Muscle layer of duodenum (tissue), 2 donors: ENCODE measurements at regions not wholly inside any gene's neighbourhood (a gene's known extent, or its start where the extent isn't known, plus 50 kb on each side); places are given as distances from the start of the nearest gene placed in this dataset.

Source experiments
- H3K27ac ChIP-seq: one replicate; pipeline ENCODE4 v1.7.0; 2013; ENCODE audit warnings: mild to moderate bottlenecking, low read length
- H3K27me3 ChIP-seq: one replicate; pipeline ENCODE4 v1.7.0; 2013; ENCODE audit warnings: low read depth, mild to moderate bottlenecking, control low read depth, low read length
- H3K36me3 ChIP-seq, 2 donors: one replicate each; pipeline ENCODE4 v1.7.0; 2013; ENCODE audit warnings: low read length in 2 of 2, control low read depth in 1 of 2, mild to moderate bottlenecking in 1 of 2; ENCODE audit not compliant: insufficient read depth in 2 of 2, control insufficient read depth in 1 of 2
- H3K4me1 ChIP-seq, 2 donors: one replicate each; pipeline ENCODE4 v1.7.0; 2013; ENCODE audit warnings: low read length in 2 of 2, mild to moderate bottlenecking in 2 of 2, control low read depth in 1 of 2, moderate library complexity in 1 of 2; ENCODE audit not compliant: insufficient read depth in 2 of 2, control insufficient read depth in 1 of 2
- H3K4me3 ChIP-seq, 2 donors: one replicate each; pipeline ENCODE4 v1.7.0; 2013; ENCODE audit warnings: low read length in 2 of 2, low read depth in 1 of 2, mild to moderate bottlenecking in 1 of 2
- H3K9me3 ChIP-seq, 2 donors: one replicate each; pipeline ENCODE4 v1.7.0; 2013; ENCODE audit warnings: low read length in 2 of 2, control low read depth in 1 of 2, mild to moderate bottlenecking in 1 of 2; ENCODE audit not compliant: control insufficient read depth in 1 of 2
- donor health status: healthy.

- Histone ChIP-seq H3K9me3 (no peaks in the 10 kb centered on the region), H3K27me3 (no peaks in the 10 kb centered on the region), H3K4me3 (no peak overlapping the region), H3K27ac (no peak overlapping the region), H3K36me3 (no peaks in the 10 kb centered on the region), H3K4me1 (peaks cover 0 to 3% of the 10 kb centered on the region in 2 donors)
Measured at GRCh38 chr1:243996223-243996622, 54.9 kb upstream of the ZBTB18 start.

- peaks cover 0 to 3% of the 10 kb centered on the region in 2 donors for H3K4me1 ChIP-seq
Measured at GRCh38 chr1:243991650-243992049, 59.4 kb upstream of the ZBTB18 start.

GRCh38 chr1:243984788-243985187, 66.3 kb upstream of the ZBTB18 start:
- no peaks in the 10 kb centered on the region for H3K4me1 ChIP-seq
- no peaks in the 10 kb centered on the region for H3K9me3 ChIP-seq
- no peak overlapping the region for H3K27ac ChIP-seq
- no peaks in the 10 kb centered on the region for H3K27me3 ChIP-seq
- H3K4me3 ChIP-seq: no peak overlapping the region
- H3K36me3 ChIP-seq: no peaks in the 10 kb centered on the region

More at GRCh38 chr1:243991650-243992049, 59.4 kb upstream of the ZBTB18 start:
- Histone ChIP-seq H3K27ac (no peak overlapping the region), H3K4me3 (no peak overlapping the region), H3K9me3 (no peaks in the 10 kb centered on the region), H3K36me3 (no peaks in the 10 kb centered on the region), H3K27me3 (no peaks in the 10 kb centered on the region)

- Histone ChIP-seq H3K9me3 (no peaks in the 10 kb centered on the region), H3K36me3 (no peaks in the 10 kb centered on the region), H3K4me1 (no peaks in the 10 kb centered on the region), H3K27me3 (no peaks in the 10 kb centered on the region), H3K27ac (no peak overlapping the region), H3K4me3 (no peak overlapping the region)
Measured at GRCh38 chr1:243982447-243983018, 68.5 kb upstream of the ZBTB18 start.

GRCh38 chr1:243980471-243980870, 70.6 kb upstream of the ZBTB18 start:
- Histone ChIP-seq H3K36me3 (no peaks in the 10 kb centered on the region), H3K27ac (no peak overlapping the region), H3K4me1 (no peaks in the 10 kb centered on the region), H3K4me3 (no peak overlapping the region), H3K9me3 (no peaks in the 10 kb centered on the region), H3K27me3 (no peaks in the 10 kb centered on the region)

GRCh38 chr1:243980071-243980470, 71.0 kb upstream of the ZBTB18 start:
- Histone ChIP-seq H3K4me3 (no peak overlapping the region), H3K27me3 (no peaks in the 10 kb centered on the region), H3K27ac (no peak overlapping the region), H3K36me3 (no peaks in the 10 kb centered on the region), H3K4me1 (no peaks in the 10 kb centered on the region), H3K9me3 (no peaks in the 10 kb centered on the region)

- no peaks in the 10 kb centered on the region for H3K36me3 ChIP-seq
- H3K27ac ChIP-seq: no peak overlapping the region
- H3K9me3 ChIP-seq: no peaks in the 10 kb centered on the region
- H3K4me3 ChIP-seq: no peak overlapping the region
- H3K4me1 ChIP-seq: no peaks in the 10 kb centered on the region
- H3K27me3 ChIP-seq: no peaks in the 10 kb centered on the region
Measured at GRCh38 chr1:243979396-243979795, 71.7 kb upstream of the ZBTB18 start.

GRCh38 chr1:243977094-243977493, 74.0 kb upstream of the ZBTB18 start:
- Histone ChIP-seq H3K4me1 (no peaks in the 10 kb centered on the region), H3K4me3 (no peak overlapping the region), H3K9me3 (no peaks in the 10 kb centered on the region), H3K27me3 (no peaks in the 10 kb centered on the region), H3K36me3 (no peaks in the 10 kb centered on the region), H3K27ac (no peak overlapping the region)

- Histone ChIP-seq H3K4me3 (no peak overlapping the region), H3K4me1 (no peaks in the 10 kb centered on the region), H3K27me3 (no peaks in the 10 kb centered on the region), H3K27ac (no peak overlapping the region), H3K9me3 (no peaks in the 10 kb centered on the region), H3K36me3 (no peaks in the 10 kb centered on the region)
Measured at GRCh38 chr1:243974451-243975292, 76.4 kb upstream of the ZBTB18 start.

- H3K36me3 ChIP-seq: no peaks in the 10 kb centered on the region
- no peak overlapping the region for H3K4me3 ChIP-seq
- no peaks in the 10 kb centered on the region for H3K9me3 ChIP-seq
- no peaks in the 10 kb centered on the region for H3K27me3 ChIP-seq
- H3K27ac ChIP-seq: no peak overlapping the region
- no peaks in the 10 kb centered on the region for H3K4me1 ChIP-seq
Measured at GRCh38 chr1:243973169-243973568, 77.9 kb upstream of the ZBTB18 start.

GRCh38 chr1:243970077-243970476, 81.0 kb upstream of the ZBTB18 start:
- Histone ChIP-seq H3K36me3 (no peaks in the 10 kb centered on the region), H3K27ac (no peak overlapping the region), H3K4me1 (no peaks in the 10 kb centered on the region), H3K9me3 (no peaks in the 10 kb centered on the region), H3K4me3 (no peak overlapping the region), H3K27me3 (no peaks in the 10 kb centered on the region)
